ENCODE measurements at regions not wholly inside any gene's neighbourhood (a gene's known extent, or its start where the extent isn't known, plus 50 kb on each side); places are given as distances from the start of the nearest gene placed in this dataset.

DNA sequence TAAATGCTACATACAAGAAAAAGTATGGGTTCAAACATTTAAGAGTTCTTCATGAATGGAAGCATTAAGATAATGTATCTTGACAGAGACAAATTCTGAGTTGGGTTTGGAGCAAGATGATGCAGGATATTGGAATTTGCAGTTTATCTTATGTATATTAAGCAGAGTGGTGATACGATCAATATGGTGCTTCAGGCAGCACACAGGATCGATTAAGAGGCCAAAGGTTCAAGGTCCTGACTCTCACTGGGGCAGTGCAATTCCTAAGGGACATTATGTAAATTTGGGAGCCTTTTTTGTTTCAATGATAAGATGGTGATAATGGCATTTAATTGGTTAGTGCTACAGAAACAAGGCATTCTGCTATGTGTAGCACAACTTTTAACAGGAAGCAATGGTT lies 381.9 kb downstream of the KCNJ3 start:
- no peak for DNase-seq (ENCODE audit: low read depth)
- TF ChIP-seq, protein P1, sequence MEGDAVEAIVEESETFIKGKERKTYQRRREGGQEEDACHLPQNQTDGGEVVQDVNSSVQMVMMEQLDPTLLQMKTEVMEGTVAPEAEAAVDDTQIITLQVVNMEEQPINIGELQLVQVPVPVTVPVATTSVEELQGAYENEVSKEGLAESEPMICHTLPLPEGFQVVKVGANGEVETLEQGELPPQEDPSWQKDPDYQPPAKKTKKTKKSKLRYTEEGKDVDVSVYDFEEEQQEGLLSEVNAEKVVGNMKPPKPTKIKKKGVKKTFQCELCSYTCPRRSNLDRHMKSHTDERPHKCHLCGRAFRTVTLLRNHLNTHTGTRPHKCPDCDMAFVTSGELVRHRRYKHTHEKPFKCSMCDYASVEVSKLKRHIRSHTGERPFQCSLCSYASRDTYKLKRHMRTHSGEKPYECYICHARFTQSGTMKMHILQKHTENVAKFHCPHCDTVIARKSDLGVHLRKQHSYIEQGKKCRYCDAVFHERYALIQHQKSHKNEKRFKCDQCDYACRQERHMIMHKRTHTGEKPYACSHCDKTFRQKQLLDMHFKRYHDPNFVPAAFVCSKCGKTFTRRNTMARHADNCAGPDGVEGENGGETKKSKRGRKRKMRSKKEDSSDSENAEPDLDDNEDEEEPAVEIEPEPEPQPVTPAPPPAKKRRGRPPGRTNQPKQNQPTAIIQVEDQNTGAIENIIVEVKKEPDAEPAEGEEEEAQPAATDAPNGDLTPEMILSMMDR (IDR thresholded peaks at IDR 0.05; ENCODE audit: insufficient read depth, low read depth, low read length, missing control alignments): no peak
- no peak overlapping the region for H3K4me3 ChIP-seq (ENCODE audit: low read length)

DNA sequence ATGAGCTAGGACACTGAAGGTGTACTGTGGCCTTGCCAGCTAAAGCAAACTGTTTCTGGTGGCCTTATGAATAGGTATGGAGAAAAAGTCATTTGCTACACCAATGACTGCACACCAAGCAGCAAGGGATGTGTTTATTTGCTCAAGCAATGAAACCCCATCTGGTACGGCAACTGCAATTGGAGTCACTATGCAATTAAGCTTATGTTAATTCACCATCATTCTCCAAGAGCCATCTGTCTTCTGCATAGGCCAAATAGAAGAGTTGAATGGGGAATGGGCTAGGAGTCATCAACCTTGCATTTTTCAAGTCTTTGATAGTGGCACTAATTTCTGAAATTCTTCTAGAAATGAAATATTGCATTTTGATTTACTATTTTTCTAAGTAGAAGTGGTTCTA lies 372.0 kb downstream of the KCNJ3 start:
- no peak overlapping the region for H3K4me3 ChIP-seq (ENCODE audit: low read length)
- DNase-seq (ENCODE audit: low read depth): no peak
- TF ChIP-seq, protein P1 (IDR thresholded peaks at IDR 0.05; ENCODE audit: insufficient read depth, low read depth, low read length, missing control alignments): no peak

DNA sequence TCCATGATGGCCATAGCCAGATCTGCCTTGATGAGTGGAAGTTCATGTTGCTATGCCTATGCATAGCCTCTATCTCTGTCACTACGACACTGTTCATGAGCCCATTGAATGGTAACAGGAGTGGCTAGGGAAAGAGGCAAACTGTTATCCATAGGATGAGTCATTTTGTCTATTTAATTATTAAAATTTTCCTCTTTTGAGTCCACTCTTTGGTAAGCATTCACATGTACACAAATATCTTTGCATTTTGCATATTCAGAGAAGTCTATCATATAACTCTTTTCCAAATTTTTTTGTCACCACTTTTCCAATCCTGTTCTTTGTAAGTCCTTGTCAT lies 364.4 kb downstream of the KCNJ3 start:
- DNase-seq (ENCODE audit: low read depth): no peak
- TF ChIP-seq, protein P1 (IDR thresholded peaks at IDR 0.05; ENCODE audit: insufficient read depth, low read depth, low read length, missing control alignments): no peak
- H3K4me3 ChIP-seq (ENCODE audit: low read length): no peak overlapping the region

DNA sequence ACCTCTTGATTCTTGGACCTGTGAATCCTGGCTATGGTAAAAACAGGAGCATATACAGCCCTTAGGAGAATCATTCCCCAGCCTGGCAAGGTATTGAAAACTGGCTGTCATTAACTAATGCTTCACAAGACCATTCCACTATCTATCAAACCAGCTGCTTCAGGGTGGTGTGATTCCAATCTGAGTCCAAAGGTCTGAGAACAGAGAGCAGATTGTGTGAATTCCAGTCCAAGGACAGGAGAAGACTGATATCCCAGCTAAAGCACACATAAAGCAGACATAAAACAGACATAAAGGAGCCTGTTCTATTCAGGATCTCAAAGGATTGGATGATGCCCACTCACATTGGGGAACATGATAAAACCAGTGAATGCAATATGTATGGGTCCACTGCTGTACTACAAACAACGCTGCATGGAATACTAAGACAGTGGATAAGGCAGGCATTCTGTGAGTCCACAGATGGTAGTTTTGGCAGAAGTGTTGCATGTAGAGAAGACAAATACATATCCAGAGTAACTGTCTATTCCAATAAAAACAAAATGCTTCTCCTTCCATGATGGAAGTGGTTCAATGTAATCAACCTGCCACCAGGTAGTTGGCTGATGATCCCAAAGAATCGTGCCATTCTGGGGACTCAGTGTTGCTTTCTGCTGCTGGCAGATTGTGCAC lies 363.9 kb downstream of the KCNJ3 start:
- DNase-seq (ENCODE audit: low read depth): no peak
- TF ChIP-seq, protein P1 (IDR thresholded peaks at IDR 0.05; ENCODE audit: insufficient read depth, low read depth, low read length, missing control alignments): no peak
- no peak overlapping the region for H3K4me3 ChIP-seq (ENCODE audit: low read length)

DNA sequence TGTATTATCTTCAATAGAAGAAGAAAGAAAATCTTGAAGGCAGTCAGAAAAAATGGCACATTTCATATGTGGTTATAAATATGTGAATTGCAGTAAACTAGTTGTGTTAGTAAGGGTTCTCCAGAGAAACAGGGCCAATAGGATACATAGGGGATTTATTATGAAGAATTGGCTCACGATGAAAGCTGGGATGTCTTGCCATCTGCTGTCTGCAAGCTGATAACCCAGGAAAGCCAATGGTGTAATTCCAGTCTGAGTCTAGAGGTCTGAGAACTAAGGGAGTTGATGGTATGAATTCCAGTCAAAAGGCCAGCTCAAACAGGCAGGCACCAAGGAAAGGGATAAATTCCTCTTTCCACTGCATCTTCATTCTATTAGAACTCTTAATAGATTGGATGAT lies 362.4 kb downstream of the KCNJ3 start:
- no peak overlapping the region for H3K4me3 ChIP-seq (ENCODE audit: low read length)
- DNase-seq (ENCODE audit: low read depth): no peak

DNA sequence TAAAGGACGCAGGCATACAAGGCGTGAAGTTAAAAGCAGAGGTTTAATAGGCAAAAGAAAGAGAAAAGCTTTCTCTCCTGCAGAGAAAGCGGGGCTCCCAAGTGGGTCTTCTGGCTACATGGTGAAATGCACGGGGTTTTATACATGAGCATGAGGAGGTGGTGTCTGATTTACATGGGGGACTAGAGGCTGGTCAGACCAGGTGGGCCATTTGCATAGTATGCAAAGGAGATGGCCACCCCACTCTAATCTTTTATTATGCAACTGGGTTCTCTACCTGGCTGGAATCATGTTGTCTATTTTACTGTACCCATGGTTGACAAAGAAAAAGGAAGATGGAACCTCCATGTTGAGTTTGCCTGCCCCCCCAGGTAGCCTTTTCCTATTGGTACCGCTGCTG lies 356.2 kb downstream of the KCNJ3 start:
- TF ChIP-seq, protein P1 (IDR thresholded peaks at IDR 0.05; ENCODE audit: insufficient read depth, low read depth, low read length, missing control alignments): no peak
- DNase-seq (ENCODE audit: low read depth): no peak
- H3K4me3 ChIP-seq (ENCODE audit: low read length): no peak overlapping the region

More for the DNA sequence above, 362.4 kb downstream of the KCNJ3 start:
- TF ChIP-seq, protein P1 (IDR thresholded peaks at IDR 0.05; ENCODE audit: insufficient read depth, low read depth, low read length, missing control alignments): no peak

DNA sequence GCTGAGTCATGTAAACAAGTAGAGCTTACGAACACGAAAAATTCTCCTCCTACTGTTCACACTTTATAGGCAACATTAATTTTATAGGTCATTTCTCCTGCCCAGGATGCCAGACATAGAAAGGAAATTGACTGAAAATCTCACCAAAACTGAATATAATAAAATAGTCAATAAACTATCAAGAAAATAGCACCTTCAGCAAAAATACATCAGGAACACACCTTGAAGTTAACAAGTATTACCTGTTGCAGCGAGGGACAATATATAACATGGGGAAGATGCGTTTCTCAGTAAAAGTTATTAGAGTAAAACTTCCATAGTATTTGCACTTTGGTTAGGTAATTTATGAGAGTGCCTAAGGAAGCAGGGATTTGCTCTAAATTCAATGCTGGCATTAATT lies 344.6 kb downstream of the KCNJ3 start:
- H3K4me3 ChIP-seq (ENCODE audit: low read length): no peak overlapping the region
- TF ChIP-seq, protein P1 (IDR thresholded peaks at IDR 0.05; ENCODE audit: insufficient read depth, low read depth, low read length, missing control alignments): no peak
- DNase-seq (ENCODE audit: low read depth): no peak
